GM18858 (cell line): ENCODE measurements at regions not wholly inside any gene's neighbourhood (a gene's known extent, or its start where the extent isn't known, plus 50 kb on each side); places are given as distances from the start of the nearest gene placed in this dataset.

ENCODE experiments used
- ATAC-seq: cut with Tn5 transposase; IDR thresholded peaks from one replicate; pipeline ENCODE4 v1.9.1; 2021; ENCODE audit not compliant: unreplicated experiment

DNA sequence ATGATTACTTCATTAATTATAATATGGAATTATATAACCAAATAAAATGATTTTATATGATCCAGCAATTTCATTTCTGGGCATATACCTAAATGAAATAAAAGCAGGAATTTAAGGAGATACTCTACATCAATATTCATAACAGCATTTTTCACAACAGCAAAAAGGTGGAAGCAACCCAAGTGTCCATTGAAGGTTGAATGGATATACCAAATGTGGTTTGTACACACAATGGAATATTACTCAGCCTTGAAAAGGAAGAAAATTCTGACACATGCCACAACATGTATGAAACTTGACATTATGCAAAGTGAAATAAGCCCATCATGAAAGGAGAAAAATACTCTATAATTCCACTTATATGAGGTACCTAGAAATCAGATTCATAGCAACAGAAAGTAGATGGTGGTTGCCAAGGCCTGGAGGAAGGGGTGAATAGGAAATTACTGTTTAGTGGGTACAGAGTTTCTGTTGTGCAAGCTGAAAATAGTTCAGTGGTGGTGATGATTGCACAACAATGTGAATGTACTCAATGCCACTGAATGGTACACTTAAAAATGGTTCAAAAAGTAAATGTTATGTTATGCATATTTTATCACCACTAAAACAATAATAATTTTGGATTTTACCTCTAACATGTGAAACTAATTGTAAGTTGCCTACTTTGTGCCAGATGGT lies 471.5 kb downstream of the SPRY1 start:
- no peak for ATAC-seq

GRCh38 chr4:123869286-123870215 lies 473.0 kb downstream of the SPRY1 start:
- no peak for ATAC-seq

GRCh38 chr4:123870216-123870876 lies 473.8 kb downstream of the SPRY1 start:
- ATAC-seq: no peak

DNA sequence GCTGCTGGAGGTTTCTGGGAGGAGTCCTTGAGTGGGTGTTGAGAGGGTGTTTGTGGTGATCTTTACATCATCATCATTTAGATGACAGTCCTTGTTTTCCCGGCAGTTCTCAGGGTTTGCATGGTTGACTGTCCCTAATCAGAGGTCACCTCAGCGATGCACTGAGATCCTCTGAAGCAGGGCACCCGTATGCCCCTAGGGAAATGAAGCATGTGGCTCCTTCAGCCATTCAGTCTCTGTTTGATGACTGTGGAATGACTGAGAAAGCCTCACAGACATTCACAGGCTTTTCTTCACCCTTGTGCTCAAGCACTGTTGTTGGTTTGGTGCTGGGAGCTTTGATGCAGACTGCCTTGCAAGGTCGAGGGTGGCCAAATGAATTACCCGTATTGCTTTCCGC lies 474.7 kb downstream of the SPRY1 start:
- ATAC-seq: no peak

- no peak for ATAC-seq
Observed at GRCh38 chr4:123874063-123874462, 477.5 kb downstream of the SPRY1 start.

GRCh38 chr4:123876143-123876542 lies 479.5 kb downstream of the SPRY1 start:
- ATAC-seq: no peak

- ATAC-seq: no peak
Observed at GRCh38 chr4:123876671-123877101, 480.1 kb downstream of the SPRY1 start.

GRCh38 chr4:123877551-123877950 lies 481.0 kb downstream of the SPRY1 start:
- ATAC-seq: no peak

DNA sequence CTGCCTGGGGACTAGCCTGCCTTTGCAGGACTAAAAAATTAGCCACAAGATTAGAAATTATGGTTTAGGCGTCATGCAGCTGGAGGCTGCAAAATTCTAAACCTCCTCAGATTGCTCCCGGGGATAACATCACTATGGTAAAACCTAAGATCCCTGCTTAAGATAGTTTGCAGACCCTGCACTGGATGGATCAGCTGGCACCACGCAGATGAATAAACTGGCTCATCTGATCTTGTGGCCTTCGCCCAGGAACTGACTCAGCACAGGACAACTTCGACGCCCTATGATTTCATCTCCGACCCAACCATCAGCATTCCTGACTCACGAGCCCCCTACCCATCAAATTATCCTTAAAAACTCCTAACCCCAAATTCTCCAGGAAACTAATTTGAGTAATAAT lies 482.4 kb downstream of the SPRY1 start:
- ATAC-seq: no peak

GRCh38 chr4:123880631-123881030 lies 484.0 kb downstream of the SPRY1 start:
- ATAC-seq: no peak

DNA sequence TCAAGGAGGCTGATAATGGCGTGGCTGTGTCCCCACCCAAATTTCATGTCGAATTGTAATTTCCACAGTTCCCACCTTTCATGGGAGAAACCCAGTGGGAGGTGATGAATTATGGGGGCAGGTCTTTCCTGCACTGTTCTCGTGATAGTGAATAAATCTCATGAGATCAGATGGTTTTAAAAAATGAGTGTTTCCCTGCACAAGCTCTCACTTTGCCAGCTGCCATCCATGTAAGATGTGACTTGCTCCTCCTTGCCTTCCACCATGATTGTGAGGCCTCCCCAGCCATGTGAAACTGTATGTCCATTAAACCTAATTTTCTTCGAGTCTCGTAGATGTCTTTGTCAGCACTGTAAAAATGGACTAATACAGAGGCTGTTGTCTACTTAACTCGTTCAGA lies 488.3 kb downstream of the SPRY1 start:
- ATAC-seq: no peak

DNA sequence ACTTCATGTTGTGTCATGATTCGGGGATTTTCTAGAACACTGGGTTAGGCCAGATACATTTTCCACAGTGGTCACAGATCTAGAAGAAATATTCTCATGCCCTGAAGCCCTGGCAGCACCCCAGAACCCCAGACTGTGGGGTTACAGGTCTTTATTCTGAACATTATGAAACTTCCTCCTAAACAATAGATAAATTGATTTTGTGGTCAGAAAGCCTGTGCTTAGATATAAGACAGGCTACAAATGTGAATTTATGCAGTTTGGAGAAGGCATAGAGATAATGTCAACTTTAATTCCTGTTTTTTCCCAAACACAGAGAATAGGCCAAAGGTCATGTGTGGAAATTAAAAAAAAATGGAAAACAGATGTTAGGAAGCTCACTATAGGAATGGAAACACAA lies 492.9 kb downstream of the SPRY1 start:
- no peak for ATAC-seq

DNA sequence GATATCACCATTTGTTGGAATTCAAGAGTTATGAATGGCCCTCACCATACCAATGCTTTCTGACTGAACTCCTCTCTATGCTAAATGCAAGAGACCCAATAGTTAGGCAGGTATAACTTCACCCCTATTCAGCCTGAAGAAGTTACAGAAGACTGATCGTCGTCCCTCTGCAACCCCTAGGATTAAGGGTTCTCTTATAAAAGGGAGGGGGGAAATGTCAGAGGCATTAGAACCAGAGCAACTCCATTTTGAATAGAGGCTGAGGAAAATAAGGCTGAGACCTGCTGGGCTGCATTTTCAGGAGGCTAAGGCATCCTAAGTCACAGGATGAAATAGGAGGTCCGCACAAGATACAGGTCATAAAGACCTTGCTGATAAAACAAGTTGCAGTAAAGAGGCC lies 494.3 kb downstream of the SPRY1 start:
- ATAC-seq: no peak

DNA sequence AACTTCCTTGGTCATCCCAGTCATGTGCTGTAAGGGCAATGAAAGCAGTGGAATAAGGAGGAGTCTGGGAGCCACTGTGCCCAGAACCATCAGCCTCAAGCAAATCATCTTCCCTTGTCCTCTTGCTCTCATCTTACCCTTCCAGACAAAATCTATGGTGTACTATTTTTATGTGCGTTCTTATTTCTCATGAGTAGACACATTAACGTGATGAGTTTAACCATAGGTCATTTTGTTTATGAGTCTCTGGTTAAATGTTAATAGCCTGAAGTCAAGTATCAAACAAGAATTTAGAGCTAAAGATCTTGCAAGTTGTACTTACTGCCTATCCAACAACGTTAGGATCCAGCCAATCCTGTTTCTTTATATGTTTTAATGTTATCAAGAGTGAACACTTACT lies 495.3 kb downstream of the SPRY1 start:
- ATAC-seq: no peak

GRCh38 chr4:123892368-123892976 lies 495.9 kb downstream of the SPRY1 start:
- ATAC-seq: no peak

GRCh38 chr4:123893011-123893981 lies 496.7 kb downstream of the SPRY1 start:
- no peak for ATAC-seq

DNA sequence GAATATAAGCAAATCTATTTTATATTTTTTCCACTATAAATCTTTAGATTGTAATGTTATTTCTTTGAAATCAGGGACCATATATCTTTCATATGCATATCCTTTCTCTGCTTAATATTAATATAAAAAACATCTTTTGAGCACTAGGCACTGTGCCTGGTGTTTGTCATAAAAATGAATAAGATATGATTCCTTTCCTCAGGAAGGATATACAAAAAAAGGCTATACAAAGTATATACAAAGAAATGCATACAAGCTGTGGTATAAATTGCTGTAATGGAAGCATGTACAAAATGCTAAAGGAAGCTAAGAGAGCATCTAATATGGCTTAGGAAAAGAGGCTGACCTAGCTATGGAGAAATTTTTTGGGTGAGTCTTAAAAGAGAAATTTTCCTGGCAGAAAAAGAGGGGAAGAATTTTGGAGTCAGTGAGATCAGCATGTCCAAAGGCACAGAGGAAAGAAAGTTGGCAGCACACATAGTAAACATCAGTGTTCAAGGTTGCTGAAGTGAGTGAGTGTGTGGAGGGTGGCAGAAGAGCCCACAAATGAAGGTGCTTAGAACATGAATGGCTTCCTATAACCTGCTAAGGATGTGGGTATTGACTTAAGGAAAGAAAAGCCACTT lies 500.0 kb downstream of the SPRY1 start:
- no peak for ATAC-seq

DNA sequence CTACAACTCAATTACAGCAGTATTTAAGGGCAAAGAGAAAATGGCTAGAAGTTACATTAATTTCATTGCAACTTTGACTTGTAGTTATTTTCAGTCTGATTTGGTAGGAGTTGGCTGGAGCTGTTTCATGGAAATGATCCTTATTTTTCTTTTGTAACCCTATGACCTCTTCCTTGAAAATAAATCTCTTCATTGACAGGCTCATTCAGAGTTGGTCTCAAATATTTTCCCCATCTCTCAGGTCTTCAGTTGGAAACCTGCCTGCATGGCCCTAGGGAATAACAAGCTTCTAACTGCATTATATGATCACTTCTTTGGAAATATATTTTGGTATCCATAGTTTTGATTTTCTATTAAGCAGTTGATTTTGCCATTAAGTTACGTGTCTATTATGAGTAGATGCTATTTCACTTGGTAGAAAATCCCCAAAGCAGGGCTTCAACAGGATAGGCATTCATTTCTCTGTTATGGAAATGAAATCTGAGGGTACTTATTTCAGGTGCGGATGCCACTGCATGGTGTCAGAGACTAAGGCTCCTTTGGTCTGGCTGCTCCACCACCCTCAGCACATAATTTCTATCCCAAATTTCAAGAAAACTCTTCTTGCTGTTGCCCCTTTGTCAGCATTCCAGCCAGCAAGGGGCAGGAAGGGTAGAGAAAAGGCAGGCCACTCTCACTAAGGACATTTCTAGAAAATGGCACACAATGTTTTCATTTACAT lies 502.5 kb downstream of the SPRY1 start:
- no peak for ATAC-seq

DNA sequence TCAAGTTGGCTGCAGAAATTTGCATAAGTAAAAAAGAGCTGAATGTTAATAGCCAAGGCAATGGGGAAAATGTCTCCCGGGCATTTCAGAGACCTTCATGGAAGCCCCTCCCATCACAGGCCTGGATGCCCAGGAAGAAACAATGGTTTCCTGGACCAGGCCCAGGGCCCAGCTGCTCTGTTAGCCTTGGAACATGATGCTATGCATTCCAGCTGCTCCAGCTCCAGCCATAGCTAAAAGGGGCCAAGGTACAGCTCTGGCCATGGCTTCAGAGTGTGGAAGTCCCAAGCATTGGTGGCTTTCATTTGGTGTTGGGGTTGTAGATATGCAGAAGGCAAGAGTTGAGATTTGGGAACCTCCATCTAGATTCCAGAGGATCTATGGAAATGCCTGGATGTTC lies 508.3 kb downstream of the SPRY1 start:
- no peak for ATAC-seq
